ENCODE measurements at regions not wholly inside any gene's neighbourhood (a gene's known extent, or its start where the extent isn't known, plus 50 kb on each side); places are given as distances from the start of the nearest gene placed in this dataset.

DNA sequence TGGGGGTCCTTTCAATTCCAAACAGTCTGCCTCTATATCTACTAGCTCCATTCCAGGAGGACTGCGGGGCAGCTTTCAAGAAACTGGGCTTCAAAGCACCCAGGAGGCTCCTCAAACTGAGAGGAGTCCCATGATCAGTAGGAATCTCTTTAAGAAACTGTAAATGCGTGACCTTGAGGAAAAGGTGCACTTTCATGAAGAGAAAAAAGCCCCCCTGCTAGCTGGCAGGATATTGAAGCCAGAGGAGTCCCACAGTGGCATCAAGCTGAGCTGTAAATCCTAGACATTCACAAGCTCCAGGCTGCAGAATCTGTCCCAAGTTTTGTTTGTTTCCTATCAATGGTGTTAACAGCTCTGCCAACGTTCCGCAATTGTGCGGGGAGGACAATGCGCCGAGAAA is 790.1 kb downstream of the SLC4A3 start:
- Histone ChIP-seq H3K36me3 (no peaks in the 10 kb centered on the region), H3K27ac (no peak overlapping the region), H3K4me3 (no peak overlapping the region), H3K27me3 (no peaks in the 10 kb centered on the region), H3K4me1 (no peaks in the 10 kb centered on the region), H3K9me3 (peaks cover 3 to 8% of the 10 kb centered on the region in 2 donors)
- DNase-seq (ENCODE audit: low spot score in 2 of 2) = no peak
- TF ChIP-seq POLR2AphosphoS5 (IDR thresholded peaks at IDR 0.05) = no peak
- TF ChIP-seq, protein P1, sequence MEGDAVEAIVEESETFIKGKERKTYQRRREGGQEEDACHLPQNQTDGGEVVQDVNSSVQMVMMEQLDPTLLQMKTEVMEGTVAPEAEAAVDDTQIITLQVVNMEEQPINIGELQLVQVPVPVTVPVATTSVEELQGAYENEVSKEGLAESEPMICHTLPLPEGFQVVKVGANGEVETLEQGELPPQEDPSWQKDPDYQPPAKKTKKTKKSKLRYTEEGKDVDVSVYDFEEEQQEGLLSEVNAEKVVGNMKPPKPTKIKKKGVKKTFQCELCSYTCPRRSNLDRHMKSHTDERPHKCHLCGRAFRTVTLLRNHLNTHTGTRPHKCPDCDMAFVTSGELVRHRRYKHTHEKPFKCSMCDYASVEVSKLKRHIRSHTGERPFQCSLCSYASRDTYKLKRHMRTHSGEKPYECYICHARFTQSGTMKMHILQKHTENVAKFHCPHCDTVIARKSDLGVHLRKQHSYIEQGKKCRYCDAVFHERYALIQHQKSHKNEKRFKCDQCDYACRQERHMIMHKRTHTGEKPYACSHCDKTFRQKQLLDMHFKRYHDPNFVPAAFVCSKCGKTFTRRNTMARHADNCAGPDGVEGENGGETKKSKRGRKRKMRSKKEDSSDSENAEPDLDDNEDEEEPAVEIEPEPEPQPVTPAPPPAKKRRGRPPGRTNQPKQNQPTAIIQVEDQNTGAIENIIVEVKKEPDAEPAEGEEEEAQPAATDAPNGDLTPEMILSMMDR (IDR thresholded peaks at IDR 0.05) = no peak
- TF ChIP-seq POLR2A (IDR thresholded peaks at IDR 0.05) = no peak
- intact Hi-C loops (cut with DNase I; ENCODE audit: low total_unique reads) = no loop called here

DNA sequence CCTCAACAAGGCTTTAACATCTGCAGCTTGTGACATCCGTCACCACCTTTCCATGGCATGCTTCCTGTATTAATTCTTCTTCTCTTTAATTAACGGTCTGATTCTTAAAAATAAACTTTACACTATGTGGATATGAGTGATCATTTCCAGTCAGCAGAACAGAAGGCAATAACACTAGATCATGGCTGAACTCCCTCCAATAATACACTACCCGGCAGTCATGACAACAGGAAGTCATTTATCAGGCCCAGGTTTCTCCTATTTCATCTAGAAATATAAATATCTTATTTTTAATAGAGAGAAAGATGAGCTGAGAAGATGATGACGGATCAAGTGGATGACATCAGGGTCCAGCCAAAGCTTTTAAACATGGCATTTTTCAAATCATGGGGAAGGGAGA is 792.2 kb downstream of the SLC4A3 start:
- no peak overlapping the region for H3K27ac ChIP-seq
- H3K4me3 ChIP-seq = no peak overlapping the region
- TF ChIP-seq POLR2A (IDR thresholded peaks at IDR 0.05) = no peak
- TF ChIP-seq POLR2AphosphoS5 (IDR thresholded peaks at IDR 0.05) = no peak
- TF ChIP-seq, protein P1 (IDR thresholded peaks at IDR 0.05) = no peak
- no peaks in the 10 kb centered on the region for H3K27me3 ChIP-seq
- intact Hi-C loops (cut with DNase I; ENCODE audit: low total_unique reads) = no loop called here
- H3K9me3 ChIP-seq = no peaks in the 10 kb centered on the region
- H3K36me3 ChIP-seq = no peaks in the 10 kb centered on the region
- H3K4me1 ChIP-seq = no peaks in the 10 kb centered on the region
- DNase-seq (ENCODE audit: low spot score in 2 of 2) = no peak

DNA sequence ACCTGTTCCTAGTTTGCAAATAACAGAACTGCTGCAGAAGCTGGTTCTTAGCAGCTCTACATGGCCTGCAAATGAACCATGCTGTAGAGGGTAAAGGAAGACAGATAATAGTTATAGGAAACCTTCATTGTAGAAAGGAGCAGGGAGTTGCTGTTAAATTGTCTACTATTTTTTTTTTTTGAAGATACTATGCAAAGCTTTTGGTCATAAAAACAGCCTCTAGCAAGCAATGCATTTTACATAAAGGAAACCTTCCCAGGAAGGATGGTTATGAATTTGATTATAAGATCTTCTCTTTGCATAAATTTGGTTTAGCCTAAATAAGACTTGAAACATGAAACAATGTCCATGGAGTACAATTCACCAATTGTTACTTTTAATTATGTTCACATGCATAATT is 793.4 kb downstream of the SLC4A3 start:
- Histone ChIP-seq H3K27ac (no peak overlapping the region), H3K36me3 (no peaks in the 10 kb centered on the region), H3K4me3 (no peak overlapping the region), H3K27me3 (no peaks in the 10 kb centered on the region), H3K9me3 (no peaks in the 10 kb centered on the region), H3K4me1 (no peaks in the 10 kb centered on the region)
- no peak for DNase-seq (ENCODE audit: low spot score in 2 of 2)
- TF ChIP-seq POLR2AphosphoS5 (IDR thresholded peaks at IDR 0.05) = no peak
- TF ChIP-seq, protein P1 (IDR thresholded peaks at IDR 0.05) = no peak
- TF ChIP-seq POLR2A (IDR thresholded peaks at IDR 0.05) = no peak
- intact Hi-C loops (cut with DNase I; ENCODE audit: low total_unique reads) = no loop called here

DNA sequence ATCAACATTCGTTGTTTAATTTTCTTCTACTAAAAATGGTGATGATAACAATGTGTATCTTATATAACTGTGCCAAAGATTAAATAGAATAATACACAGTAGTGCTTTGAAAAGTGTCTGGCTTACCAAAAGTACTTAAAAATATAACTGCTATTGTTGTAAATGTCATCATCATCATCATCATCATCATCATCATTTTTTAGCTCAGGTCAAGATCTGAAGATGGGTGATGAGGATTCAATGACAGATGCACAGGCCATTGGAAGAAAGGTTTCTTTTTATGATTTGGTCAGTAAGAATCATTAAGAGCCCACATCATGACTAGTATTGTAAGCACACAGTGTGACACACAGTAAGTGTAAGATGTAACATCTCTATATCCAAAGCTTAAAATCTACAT is 795.2 kb downstream of the SLC4A3 start:
- H3K27me3 ChIP-seq = no peaks in the 10 kb centered on the region
- TF ChIP-seq POLR2AphosphoS5 (IDR thresholded peaks at IDR 0.05) (no peak), POLR2A (IDR thresholded peaks at IDR 0.05) (no peak)
- TF ChIP-seq, protein P1 (IDR thresholded peaks at IDR 0.05) = no peak
- H3K4me1 ChIP-seq = no peaks in the 10 kb centered on the region
- H3K4me3 ChIP-seq = no peak overlapping the region
- DNase-seq (ENCODE audit: low spot score in 2 of 2) = no peak
- no peaks in the 10 kb centered on the region for H3K36me3 ChIP-seq
- no peaks in the 10 kb centered on the region for H3K9me3 ChIP-seq
- intact Hi-C loops (cut with DNase I; ENCODE audit: low total_unique reads) = no loop called here
- no peak overlapping the region for H3K27ac ChIP-seq

DNA sequence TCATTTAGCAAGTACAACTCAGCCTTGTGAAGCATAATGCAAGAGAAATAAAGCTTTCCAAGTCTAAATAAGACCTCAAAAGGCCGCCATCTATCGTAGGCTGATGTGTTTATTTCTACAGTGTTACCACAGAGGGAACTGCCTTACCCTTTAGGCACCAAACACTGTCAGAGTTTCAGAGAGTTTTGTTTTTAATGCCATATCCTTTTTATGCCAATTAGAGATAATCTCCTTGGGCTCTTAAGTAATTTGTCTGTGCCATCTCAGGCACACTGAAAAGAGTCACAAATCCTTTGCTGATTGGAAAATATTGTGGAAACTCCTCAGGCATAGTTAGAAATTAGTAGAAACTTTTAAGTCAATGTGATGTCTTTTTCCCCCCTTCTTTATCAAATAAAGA is 797.1 kb downstream of the SLC4A3 start:
- H3K36me3 ChIP-seq = no peaks in the 10 kb centered on the region
- no peaks in the 10 kb centered on the region for H3K4me1 ChIP-seq
- H3K27ac ChIP-seq = no peak overlapping the region
- DNase-seq (ENCODE audit: low spot score in 2 of 2) = no peak
- no peak for TF ChIP-seq POLR2AphosphoS5 (IDR thresholded peaks at IDR 0.05)
- TF ChIP-seq POLR2A (IDR thresholded peaks at IDR 0.05) = no peak
- TF ChIP-seq, protein P1 (IDR thresholded peaks at IDR 0.05) = no peak
- H3K9me3 ChIP-seq = no peaks in the 10 kb centered on the region
- H3K27me3 ChIP-seq = no peaks in the 10 kb centered on the region
- intact Hi-C loops (cut with DNase I; ENCODE audit: low total_unique reads) = no loop called here
- H3K4me3 ChIP-seq = no peak overlapping the region

Measured in breast epithelium (tissue), 4 donors.